Inflammatory macrophage (primary cell): ENCODE measurements at regions not wholly inside any gene's neighbourhood (a gene's known extent, or its start where the extent isn't known, plus 50 kb on each side); places are given as distances from the start of the nearest gene placed in this dataset.

Experiments
- DNase-seq, 2 donors: peaks; one replicate each; pipeline ENCODE4 v3.0.0-alpha.2; 2020 to 2022

- no peak for DNase-seq
These were observed 304.7 kb downstream of the DUSP10 start for GRCh38 chr1:221437171-221437570.

DNA sequence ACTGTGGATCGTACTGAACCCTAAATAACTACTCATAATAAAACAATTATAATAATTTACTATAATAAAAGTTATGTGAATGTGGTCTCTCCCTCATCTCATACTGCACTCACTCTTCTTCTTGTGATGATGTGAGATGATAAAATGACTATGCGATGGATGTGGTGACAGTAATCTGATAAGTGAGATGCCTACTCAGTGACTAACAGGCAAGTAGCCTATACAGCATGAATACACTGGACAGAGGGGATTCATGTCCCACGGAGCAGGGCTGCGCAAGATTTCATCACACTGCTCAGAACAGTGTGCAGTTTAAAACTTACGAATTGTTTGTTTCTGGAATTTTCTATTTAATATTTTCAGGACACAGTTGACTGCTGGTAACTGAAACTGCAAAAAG is 304.0 kb downstream of the DUSP10 start:
- DNase-seq, result no peak

GRCh38 chr1:221439008-221439746 is 302.7 kb downstream of the DUSP10 start:
- DNase-seq, result peak; percentile 44 to 74

DNA sequence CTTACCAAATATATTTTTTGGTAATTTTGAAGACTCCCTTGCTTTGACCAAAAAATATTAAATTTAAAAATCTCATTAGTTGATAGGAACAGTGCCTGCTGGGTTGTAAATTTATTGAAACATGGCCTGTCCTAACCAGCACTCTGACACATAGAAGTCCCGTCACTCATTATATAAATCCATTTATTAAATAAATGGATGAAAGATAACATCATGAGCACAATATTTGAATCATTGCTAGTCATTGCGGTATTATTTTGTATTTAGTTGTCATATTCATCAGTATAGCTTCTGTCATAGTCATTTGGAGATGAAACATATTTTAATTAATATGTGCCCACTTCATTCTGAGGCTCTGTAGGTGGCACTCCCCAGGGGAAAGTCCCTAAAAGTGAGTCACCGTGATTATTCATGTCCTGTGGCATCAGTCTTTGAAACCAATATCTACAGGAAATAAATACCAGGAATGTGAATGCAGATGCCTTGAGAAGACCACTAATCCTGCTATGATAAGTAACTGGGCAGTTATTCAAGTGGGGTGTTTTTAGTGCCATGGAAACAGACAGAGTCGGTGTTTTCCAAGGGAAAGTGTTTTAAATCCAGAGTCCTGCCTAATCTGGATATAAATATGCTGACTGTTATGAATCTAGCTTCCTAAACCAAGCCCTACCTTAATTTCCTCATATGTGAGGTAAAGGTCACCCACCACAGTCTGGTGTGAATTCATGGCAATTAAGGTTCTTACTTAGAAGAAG is 302.0 kb downstream of the DUSP10 start:
- peak; percentile 48 to 72 for DNase-seq

- DNase-seq, result peak; percentile 69 to 79
These were observed 301.2 kb downstream of the DUSP10 start for GRCh38 chr1:221440658-221441057.

DNA sequence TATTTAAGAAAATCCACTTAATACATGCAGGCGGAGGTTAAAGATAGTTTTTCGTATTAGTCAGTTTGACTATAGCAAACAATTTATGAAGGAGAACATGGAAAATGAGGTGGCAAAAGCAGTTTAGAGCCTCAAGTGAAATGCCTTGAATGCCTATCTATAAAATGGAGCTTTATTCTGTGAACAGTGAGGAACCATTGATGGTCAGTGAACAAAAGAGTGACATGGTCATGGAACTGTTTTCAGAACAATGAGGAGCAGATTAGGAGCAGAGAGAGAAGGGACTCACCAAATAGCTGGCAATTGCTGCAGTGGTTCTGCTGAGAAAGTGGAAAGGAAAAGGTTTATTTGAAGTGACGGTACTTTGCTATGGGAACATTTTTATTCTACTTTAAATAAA is 299.8 kb downstream of the DUSP10 start:
- DNase-seq, result no peak

GRCh38 chr1:221444346-221444745 is 297.5 kb downstream of the DUSP10 start:
- DNase-seq, result no peak

GRCh38 chr1:221448585-221449175 is 293.2 kb downstream of the DUSP10 start:
- no peak for DNase-seq

DNA sequence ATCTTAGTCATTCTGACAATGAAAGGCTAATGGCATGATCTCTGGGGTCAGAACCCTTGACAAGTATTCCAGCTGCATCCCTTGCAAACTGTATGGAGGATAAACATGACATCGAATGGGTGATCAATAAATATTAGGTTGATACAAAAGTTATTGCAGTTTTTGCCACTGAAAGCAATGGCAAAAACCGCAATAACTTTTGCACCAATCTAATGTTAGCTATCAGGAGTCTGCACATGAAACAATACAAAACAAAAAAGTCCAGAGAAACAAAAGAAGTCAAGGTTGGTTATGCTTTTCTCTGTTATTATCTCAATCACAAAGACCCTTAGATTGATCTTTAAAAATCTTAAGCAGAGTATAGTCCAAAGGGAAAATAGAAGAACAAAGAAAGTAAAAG is 292.7 kb downstream of the DUSP10 start:
- DNase-seq, result no peak

DNA sequence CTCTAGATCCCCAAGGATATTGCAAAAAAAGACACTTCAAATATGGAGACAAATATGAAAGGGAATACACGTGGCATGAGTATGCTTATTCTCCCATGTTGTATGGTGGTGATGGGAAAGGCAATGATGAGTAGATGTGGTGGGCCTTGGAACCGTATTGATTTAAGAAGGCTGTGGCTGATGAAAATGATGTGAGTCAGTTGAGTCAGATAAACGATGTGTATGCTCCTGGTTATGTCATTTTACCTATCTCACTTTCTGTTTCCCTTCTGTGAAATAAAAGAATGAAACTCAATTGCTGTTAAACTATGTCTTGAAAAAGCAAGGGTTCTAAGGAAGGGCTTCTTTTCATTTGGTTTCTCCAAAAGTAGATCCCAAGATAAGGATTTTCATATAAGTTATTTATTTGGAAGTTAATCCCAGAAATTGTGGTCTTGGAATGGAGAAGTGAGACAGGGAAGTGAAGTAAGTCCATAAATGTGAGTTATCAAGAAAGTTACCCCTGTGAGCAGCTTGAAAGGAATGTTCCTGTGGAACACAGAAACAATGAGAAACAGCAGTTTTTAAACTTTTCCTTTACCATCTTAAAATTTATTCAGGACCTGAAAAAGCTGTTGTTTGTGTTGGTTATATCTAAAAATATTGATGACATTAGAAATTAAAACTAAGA is 292.0 kb downstream of the DUSP10 start:
- DNase-seq, result no peak

- DNase-seq, result no peak
These were observed 290.1 kb downstream of the DUSP10 start for GRCh38 chr1:221451741-221452140.

GRCh38 chr1:221454096-221454495 is 287.8 kb downstream of the DUSP10 start:
- no peak for DNase-seq

GRCh38 chr1:221456918-221457317 is 285.0 kb downstream of the DUSP10 start:
- DNase-seq, result no peak

- DNase-seq, result no peak
These were observed 284.0 kb downstream of the DUSP10 start for GRCh38 chr1:221457685-221458446.

DNA sequence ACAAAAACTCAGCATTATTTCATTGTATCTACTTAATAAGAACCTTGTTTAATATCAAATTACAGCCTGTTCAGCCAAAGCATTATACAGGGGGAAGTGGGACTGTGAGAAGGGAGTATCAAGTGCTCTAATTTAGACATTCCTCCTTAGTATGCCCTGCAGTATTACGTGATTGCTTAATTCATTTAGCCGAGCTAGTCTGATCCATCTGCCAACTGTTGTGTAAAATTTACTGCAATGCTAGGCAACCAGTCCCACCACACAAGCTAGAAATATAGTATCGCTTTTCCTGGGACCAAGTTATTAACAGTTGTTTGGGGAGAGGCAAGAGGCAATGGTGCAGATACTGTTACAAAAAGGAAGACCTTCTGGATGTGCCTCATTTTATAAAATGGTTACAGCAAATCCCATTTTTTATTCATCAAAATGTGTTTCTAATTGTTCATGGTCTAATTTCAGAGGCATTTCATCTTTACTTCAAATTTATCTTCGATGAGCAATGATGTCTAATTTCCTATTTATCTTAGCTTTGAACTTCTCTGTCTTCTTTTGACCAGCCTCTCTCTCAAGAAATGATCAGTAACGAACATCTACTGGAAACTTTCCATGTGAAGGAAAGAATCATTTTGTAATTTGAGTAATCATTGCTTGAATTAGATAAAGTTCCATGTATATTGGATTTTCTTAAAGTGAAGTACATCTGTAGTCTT is 283.3 kb downstream of the DUSP10 start:
- no peak for DNase-seq

DNA sequence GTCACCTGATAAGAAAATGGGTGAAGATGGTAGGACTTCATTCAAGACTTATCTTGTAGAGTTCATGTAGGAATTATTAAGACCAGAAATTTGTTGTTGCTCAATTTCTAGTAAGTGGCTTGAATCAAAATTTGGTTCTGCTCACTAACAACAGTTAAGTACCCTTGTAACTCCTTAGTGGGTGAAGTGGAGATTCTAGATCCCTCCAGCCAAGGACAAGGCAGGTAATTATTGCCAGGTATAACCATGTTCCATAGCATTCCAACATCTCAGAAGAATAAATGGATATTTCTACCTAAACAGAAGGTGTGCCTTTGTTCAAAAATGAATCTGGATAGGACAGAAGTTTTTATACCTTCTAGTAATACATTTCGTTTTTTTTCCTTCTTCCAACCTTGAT is 282.3 kb downstream of the DUSP10 start:
- no peak for DNase-seq

DNA sequence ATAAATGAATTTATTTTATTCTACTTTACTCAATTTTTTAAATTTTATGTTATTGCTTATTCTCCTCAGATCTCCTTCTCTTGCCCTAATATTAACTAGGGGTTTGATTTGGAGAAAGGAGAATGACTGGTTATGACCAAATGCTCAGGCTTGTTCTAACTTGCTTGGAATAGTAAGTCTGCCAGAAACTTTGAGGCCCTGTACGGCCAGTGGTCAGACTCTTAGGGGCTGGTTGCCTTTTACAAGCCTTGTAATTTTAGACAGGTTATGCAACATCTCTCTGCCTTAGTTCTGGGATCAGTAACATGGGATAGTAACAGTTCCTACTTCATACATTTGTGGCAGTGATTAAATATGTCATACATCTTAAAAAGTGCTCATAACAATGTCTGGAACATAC is 279.5 kb downstream of the DUSP10 start:
- no peak for DNase-seq

- no peak for DNase-seq
These were observed 273.3 kb downstream of the DUSP10 start for GRCh38 chr1:221468546-221468945.

DNA sequence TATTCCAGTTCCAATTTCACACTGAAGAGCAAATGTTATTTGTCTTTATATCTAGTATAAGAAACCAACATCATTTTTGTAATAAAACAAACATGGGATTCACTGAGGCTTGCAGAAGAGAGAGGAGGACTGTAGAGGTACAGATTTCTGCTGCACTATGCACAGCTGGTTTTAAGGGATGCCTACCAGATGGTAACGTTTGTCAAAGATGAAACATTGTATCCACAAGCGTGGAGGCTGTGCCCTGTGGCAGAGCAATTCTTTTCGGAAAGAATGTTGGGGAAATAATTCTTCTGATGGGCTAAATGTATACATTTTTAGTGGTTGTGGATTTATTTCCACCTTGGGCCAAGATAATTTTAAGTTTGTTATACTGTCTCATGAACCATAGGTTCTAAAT is 272.4 kb downstream of the DUSP10 start:
- DNase-seq, result no peak

- no peak for DNase-seq
These were observed 271.7 kb downstream of the DUSP10 start for GRCh38 chr1:221470000-221470698.

DNA sequence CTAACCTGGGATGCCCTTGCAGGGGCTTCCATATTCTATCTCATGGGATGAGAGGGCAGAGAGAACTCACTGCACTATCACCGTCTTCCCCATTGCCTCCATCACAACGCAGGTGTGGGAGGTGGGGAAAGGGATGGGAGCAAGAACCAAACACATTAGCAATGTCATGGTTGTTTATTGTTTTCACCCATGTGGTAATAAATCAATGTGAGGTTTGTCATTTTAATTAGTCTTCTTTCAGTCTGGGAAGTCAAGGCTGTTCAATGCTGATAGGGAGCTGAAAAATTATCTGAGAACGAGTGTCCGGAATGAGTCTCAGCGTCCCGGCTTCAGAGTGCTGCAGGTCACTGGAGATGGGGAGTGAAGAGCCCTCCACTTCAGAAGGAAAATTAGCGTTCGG is 268.5 kb downstream of the DUSP10 start:
- DNase-seq, result no peak
